ENCODE measurements at regions not wholly inside any gene's neighbourhood (a gene's known extent, or its start where the extent isn't known, plus 50 kb on each side); places are given as distances from the start of the nearest gene placed in this dataset.

DNA sequence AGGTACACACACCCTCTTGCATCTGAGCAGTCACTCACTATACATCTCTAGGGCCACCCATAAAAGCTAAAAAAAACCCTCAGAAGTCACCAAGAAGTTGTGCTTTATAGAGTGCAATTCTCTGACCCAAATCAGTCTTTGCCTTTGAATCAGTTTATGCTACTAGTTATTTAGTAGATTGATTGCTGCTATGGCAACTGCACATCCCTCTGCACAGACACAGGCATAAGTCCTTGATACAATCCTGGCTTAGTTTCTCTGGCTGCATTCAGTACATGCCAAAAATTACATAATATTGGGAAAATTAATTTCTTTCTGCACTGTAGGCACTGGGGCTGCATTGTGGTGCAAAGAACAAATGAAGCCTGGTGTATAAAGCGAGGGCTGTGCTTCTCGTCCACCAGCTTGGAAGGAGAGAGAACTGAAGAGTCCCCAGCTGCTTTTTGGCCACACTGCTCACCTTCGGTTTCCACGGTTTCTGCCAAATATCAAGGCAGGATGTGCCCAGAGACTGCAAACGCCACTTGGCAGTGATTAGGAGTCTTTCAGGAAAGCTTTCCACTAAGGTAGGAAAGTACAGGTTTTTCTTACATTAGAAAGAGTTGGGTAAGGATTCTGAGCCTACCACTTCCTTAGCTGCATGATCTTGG lies 258.4 kb downstream of the ELAVL2 start:
- DNase-seq (ENCODE audit: low spot score, unreplicated experiment), result no peak
- no peaks in the 10 kb centered on the region for H3K27me3 Mint-ChIP-seq
- TF ChIP-seq, protein P1, sequence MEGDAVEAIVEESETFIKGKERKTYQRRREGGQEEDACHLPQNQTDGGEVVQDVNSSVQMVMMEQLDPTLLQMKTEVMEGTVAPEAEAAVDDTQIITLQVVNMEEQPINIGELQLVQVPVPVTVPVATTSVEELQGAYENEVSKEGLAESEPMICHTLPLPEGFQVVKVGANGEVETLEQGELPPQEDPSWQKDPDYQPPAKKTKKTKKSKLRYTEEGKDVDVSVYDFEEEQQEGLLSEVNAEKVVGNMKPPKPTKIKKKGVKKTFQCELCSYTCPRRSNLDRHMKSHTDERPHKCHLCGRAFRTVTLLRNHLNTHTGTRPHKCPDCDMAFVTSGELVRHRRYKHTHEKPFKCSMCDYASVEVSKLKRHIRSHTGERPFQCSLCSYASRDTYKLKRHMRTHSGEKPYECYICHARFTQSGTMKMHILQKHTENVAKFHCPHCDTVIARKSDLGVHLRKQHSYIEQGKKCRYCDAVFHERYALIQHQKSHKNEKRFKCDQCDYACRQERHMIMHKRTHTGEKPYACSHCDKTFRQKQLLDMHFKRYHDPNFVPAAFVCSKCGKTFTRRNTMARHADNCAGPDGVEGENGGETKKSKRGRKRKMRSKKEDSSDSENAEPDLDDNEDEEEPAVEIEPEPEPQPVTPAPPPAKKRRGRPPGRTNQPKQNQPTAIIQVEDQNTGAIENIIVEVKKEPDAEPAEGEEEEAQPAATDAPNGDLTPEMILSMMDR (IDR thresholded peaks at IDR 0.05; ENCODE audit: unreplicated experiment), result no peak
- peaks cover 8% of the 10 kb centered on the region for H3K4me1 Mint-ChIP-seq (ENCODE audit: low read depth)
- H3K4me3 Mint-ChIP-seq (ENCODE audit: low read depth), result no peak overlapping the region
- no peaks in the 10 kb centered on the region for H3K9me3 Mint-ChIP-seq (ENCODE audit: low read depth)
- no peak overlapping the region for H3K27ac Mint-ChIP-seq
- no peaks in the 10 kb centered on the region for H3K36me3 Mint-ChIP-seq (ENCODE audit: insufficient read depth)

DNA sequence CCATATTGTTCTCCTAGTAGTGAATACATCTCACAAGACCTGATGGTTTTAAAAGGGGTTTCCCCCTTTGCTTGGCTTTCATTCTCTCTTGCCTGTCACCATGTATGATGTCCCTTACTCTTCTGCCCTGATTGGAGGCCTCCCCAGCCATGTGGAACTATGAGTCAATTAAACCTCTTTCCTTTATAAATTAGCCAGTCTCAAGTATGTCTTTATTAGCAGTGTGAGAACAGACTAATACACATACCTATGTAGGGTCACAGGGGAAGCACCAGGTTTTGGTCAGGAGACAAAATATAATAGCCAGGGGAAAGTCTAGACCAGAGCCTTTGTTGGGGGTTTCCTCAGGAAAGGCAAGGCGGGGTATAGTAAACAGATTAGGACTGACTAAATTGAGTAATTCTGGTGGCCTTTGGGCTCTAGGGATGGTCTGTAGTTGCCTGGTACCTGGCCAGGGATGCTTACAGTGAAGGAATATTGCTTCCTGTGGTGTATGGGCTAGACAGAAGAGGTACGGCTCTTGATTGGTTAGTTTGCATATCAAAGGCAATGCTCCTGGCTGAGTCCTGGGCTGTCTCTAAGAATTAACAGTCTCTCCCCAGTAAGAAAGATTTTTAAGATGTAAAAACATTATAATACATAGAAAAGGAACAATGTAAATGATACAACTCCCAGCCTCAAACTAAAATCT lies 254.5 kb downstream of the ELAVL2 start:
- Mint-ChIP-seq H3K36me3 (ENCODE audit: insufficient read depth) (no peaks in the 10 kb centered on the region), H3K9me3 (ENCODE audit: low read depth) (no peaks in the 10 kb centered on the region), H3K27me3 (no peaks in the 10 kb centered on the region), H3K27ac (no peak overlapping the region), H3K4me3 (ENCODE audit: low read depth) (no peak overlapping the region), H3K4me1 (ENCODE audit: low read depth) (no peaks in the 10 kb centered on the region)
- TF ChIP-seq, protein P1 (IDR thresholded peaks at IDR 0.05; ENCODE audit: unreplicated experiment), result no peak
- no peak for DNase-seq (ENCODE audit: low spot score, unreplicated experiment)

DNA sequence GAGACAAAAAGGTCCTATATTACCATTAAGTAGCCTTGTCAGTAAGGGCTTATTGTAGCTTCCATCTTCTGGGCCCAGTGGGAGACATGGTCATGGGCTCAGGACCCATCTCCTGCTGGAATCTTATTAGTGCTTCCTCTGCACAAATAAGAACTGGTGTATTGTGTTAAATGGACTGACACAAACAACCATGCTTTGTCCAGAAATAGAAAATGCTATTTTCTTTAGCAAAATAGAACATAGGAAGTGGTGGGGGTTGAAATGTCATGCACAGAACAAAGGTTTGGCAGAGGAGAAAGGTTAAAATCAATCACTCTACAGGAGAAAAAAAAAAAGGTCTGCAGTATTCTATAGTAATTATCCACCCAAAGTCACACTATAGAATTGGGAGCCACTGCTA lies 252.2 kb downstream of the ELAVL2 start:
- H3K27ac Mint-ChIP-seq, result no peak overlapping the region
- no peak overlapping the region for H3K4me3 Mint-ChIP-seq (ENCODE audit: low read depth)

GRCh38 chr9:23577611-23578010 lies 248.4 kb downstream of the ELAVL2 start:
- TF ChIP-seq, protein P1 (IDR thresholded peaks at IDR 0.05; ENCODE audit: unreplicated experiment), result no peak
- Mint-ChIP-seq H3K27me3 (no peaks in the 10 kb centered on the region), H3K4me1 (ENCODE audit: low read depth) (peaks cover 3% of the 10 kb centered on the region), H3K9me3 (ENCODE audit: low read depth) (peaks cover 5% of the 10 kb centered on the region), H3K27ac (no peak overlapping the region), H3K36me3 (ENCODE audit: insufficient read depth) (no peaks in the 10 kb centered on the region), H3K4me3 (ENCODE audit: low read depth) (no peak overlapping the region)
- DNase-seq (ENCODE audit: low spot score, unreplicated experiment), result no peak

More for the DNA sequence above, 252.2 kb downstream of the ELAVL2 start:
- H3K4me1 Mint-ChIP-seq (ENCODE audit: low read depth), result no peaks in the 10 kb centered on the region
- H3K27me3 Mint-ChIP-seq, result no peaks in the 10 kb centered on the region
- H3K9me3 Mint-ChIP-seq (ENCODE audit: low read depth), result no peaks in the 10 kb centered on the region
- no peaks in the 10 kb centered on the region for H3K36me3 Mint-ChIP-seq (ENCODE audit: insufficient read depth)
- TF ChIP-seq, protein P1 (IDR thresholded peaks at IDR 0.05; ENCODE audit: unreplicated experiment), result no peak
- no peak for DNase-seq (ENCODE audit: low spot score, unreplicated experiment)

GRCh38 chr9:23581931-23582330 lies 244.1 kb downstream of the ELAVL2 start:
- Mint-ChIP-seq H3K27ac (no peak overlapping the region), H3K9me3 (ENCODE audit: low read depth) (peaks cover 5% of the 10 kb centered on the region), H3K4me3 (ENCODE audit: low read depth) (no peak overlapping the region), H3K27me3 (no peaks in the 10 kb centered on the region), H3K4me1 (ENCODE audit: low read depth) (peaks cover 3% of the 10 kb centered on the region), H3K36me3 (ENCODE audit: insufficient read depth) (no peaks in the 10 kb centered on the region)
- no peak for DNase-seq (ENCODE audit: low spot score, unreplicated experiment)
- TF ChIP-seq, protein P1 (IDR thresholded peaks at IDR 0.05; ENCODE audit: unreplicated experiment), result no peak

Data from progenitor cell of endocrine pancreas (in vitro differentiated cells).